HCT116 (cell line): ENCODE measurements at regions not wholly inside any gene's neighbourhood (a gene's known extent, or its start where the extent isn't known, plus 50 kb on each side); places are given as distances from the start of the nearest gene placed in this dataset.

Source experiments
- ATAC-seq: fragments of 200-7000 bp; cut with Tn5 transposase; 2 replicates; pipeline ENCODE4 v1.9.1; 2020; ENCODE audit warnings: mild to moderate bottlenecking, moderate library complexity
- BruUV-seq: library from RNA; stranded (reverse); fragments of 400-500 nt; replicated peaks from 2 replicates; lab custom pipeline; 2021; lab: Mats Ljungman, UMichigan
- CTCF ChIA-PET: fragments of 300-600 bp; sonication (Branson Sonifier 250); formaldehyde crosslinking; loops from one replicate; lab custom pipeline; 2021; ENCODE audit warnings: antibody characterized with exemption; lab: Charles Lee
- POLR2A ChIA-PET: fragments of 300-600, 350-600 bp; sonication (Branson Sonifier 250); formaldehyde crosslinking; loops from one replicate; lab custom pipeline; 2021; ENCODE audit warnings: antibody characterized with exemption; lab: Charles Lee
- RAD21 ChIA-PET, 2 experiments: fragments of 300-600 bp; sonication (Branson Sonifier 250); formaldehyde crosslinking; loops; one replicate each; lab custom pipeline; 2023; ENCODE audit warnings: low total read pairs in 2 of 2; ENCODE audit not compliant: uncharacterized antibody in 2 of 2, unreplicated experiment in 2 of 2, low non-redundant PET in 1 of 2; lab: Charles Lee
- DNase-seq: peaks from one replicate; pipeline ENCODE4 v3.0.0-alpha.2; 2010; ENCODE audit warnings: low read depth, low spot score
- H2AFZ ChIP-seq: fragments of 200-600 bp; shearing (Covaris generic), sonication (generic); 2 replicates; pipeline ENCODE4 v1.6.1; 2017; ENCODE audit warnings: low read depth, mixed run types, mixed read lengths, antibody characterized with exemption, low read length; ENCODE audit not compliant: poor library complexity, severe bottlenecking
- H3K27ac ChIP-seq: 2 replicates; pipeline ENCODE4 v1.5.1; 2012; ENCODE audit warnings: low read depth, low read length
- H3K27me3 ChIP-seq: fragments of 200-600 bp; sonication (generic); 2 replicates; pipeline ENCODE4 v1.6.1; 2016; ENCODE audit warnings: mixed run types, low read length, mixed read lengths; ENCODE audit not compliant: insufficient read depth
- H3K36me3 ChIP-seq, 2 experiments: fragments of 200-500 bp in 1 of 2; fragments of 200-600 bp in 1 of 2; sonication (Bioruptor generic) in 1 of 2; sonication (generic) in 1 of 2; 2 replicates each; pipeline versions ENCODE4 v1.5.1 to v1.6.1; 2014 to 2016; ENCODE audit warnings: low read length in 2 of 2, inconsistent platforms in 1 of 2, mixed read lengths in 1 of 2, mixed run types in 1 of 2; ENCODE audit not compliant: insufficient read depth in 2 of 2, control insufficient read depth in 1 of 2
- H3K4me1 ChIP-seq, 2 experiments: fragments of 200-600 bp in 1 of 2; sonication (generic) in 1 of 2; 2 replicates each; pipeline versions ENCODE4 v1.5.1 to v1.6.1; 2012 to 2017; ENCODE audit warnings: low read length in 2 of 2, inconsistent platforms in 1 of 2, mild to moderate bottlenecking in 1 of 2, mixed read lengths in 1 of 2, mixed run types in 1 of 2, moderate library complexity in 1 of 2; ENCODE audit not compliant: insufficient read depth in 2 of 2, control insufficient read depth in 1 of 2
- H3K4me2 ChIP-seq: fragments of 200-600 bp; sonication (generic); 2 replicates; pipeline ENCODE4 v1.6.1; 2017; ENCODE audit warnings: mixed run types, low read length, mixed read lengths
- H3K4me3 ChIP-seq, 2 experiments: fragments of 200-600 bp in 1 of 2; sonication (generic) in 1 of 2; replicated peaks in 1 of 2; 2 replicates each; pipeline ENCODE4 v1.5.1; 2011 to 2016; ENCODE audit warnings: low read length in 2 of 2, control low read depth in 1 of 2, low read depth in 1 of 2, mild to moderate bottlenecking in 1 of 2, mixed read lengths in 1 of 2, mixed run types in 1 of 2
- H3K79me2 ChIP-seq: fragments of 200-600 bp; sonication (generic); 2 replicates; pipeline ENCODE4 v1.6.1; 2017; ENCODE audit warnings: mild to moderate bottlenecking, mixed run types, low read length, moderate library complexity, mixed read lengths; ENCODE audit not compliant: insufficient read depth
- H3K9ac ChIP-seq: fragments of 200-600 bp; sonication (generic); 2 replicates; pipeline ENCODE4 v1.6.1; 2016; ENCODE audit warnings: low read length, mixed read lengths
- H3K9me2 ChIP-seq: fragments of 200-600 bp; sonication (generic), shearing (Covaris generic); 2 replicates; pipeline ENCODE4 v1.6.1; 2017; ENCODE audit warnings: mixed run types, mild to moderate bottlenecking, moderate library complexity; ENCODE audit not compliant: insufficient read depth
- H3K9me3 ChIP-seq, 2 experiments: fragments of 200-500 bp in 1 of 2; fragments of 200-600 bp in 1 of 2; sonication (Bioruptor generic) in 1 of 2; sonication (generic) in 1 of 2; 2 replicates each; pipeline ENCODE4 v1.6.1; 2014 to 2017; ENCODE audit warnings: low read length in 2 of 2, mixed read lengths in 2 of 2, inconsistent platforms in 1 of 2, low read depth in 1 of 2, mild to moderate bottlenecking in 1 of 2, mixed run types in 1 of 2, moderate library complexity in 1 of 2; ENCODE audit not compliant: control insufficient read depth in 1 of 2, insufficient read depth in 1 of 2
- H4K20me1 ChIP-seq: fragments of 200-600 bp; sonication (generic), shearing (Covaris generic); 2 replicates; pipeline ENCODE4 v1.6.1; 2017; ENCODE audit warnings: mixed run types, mild to moderate bottlenecking, moderate library complexity; ENCODE audit not compliant: insufficient read depth
- ATF3 ChIP-seq: IDR thresholded peaks from 2 replicates; pipeline ENCODE4 v1.6.1; 2012
- CBX3 ChIP-seq: IDR thresholded peaks from 2 replicates; pipeline ENCODE4 v1.6.1; 2012; ENCODE audit warnings: low read depth
- CTCF ChIP-seq, 3 experiments: fragments of 200-600 bp in 1 of 3; sonication (generic) in 1 of 3; IDR thresholded peaks in 2 of 3; conservative IDR thresholded peaks in 1 of 3; 2 replicates each; pipeline ENCODE4 v1.5.1; 2012 to 2017; ENCODE audit warnings: low read depth in 2 of 3, low read length in 2 of 3, antibody characterized with exemption in 1 of 3, borderline replicate concordance in 1 of 3, control low read depth in 1 of 3, mild to moderate bottlenecking in 1 of 3, mixed read lengths in 1 of 3, mixed run types in 1 of 3, moderate library complexity in 1 of 3; ENCODE audit not compliant: insufficient read depth in 1 of 3
- EGR1 ChIP-seq: IDR thresholded peaks from 2 replicates; pipeline ENCODE4 v1.6.1; 2012; ENCODE audit warnings: low read depth
- EZH2 ChIP-seq: fragments of 200-600 bp; sonication (generic); IDR thresholded peaks from 2 replicates; pipeline ENCODE4 v1.6.1; 2017; ENCODE audit warnings: antibody characterized with exemption, mixed run types
- EZH2phosphoT487 ChIP-seq: fragments of 200-600 bp; IDR thresholded peaks from 2 replicates; pipeline ENCODE4 v1.6.1; 2018; ENCODE audit warnings: antibody characterized with exemption, borderline replicate concordance
- POLR2A ChIP-seq: IDR thresholded peaks from 2 replicates; pipeline ENCODE4 v1.7.0; 2011; ENCODE audit warnings: borderline replicate concordance; ENCODE audit not compliant: insufficient read depth, insufficient read length; ENCODE audit errors: extremely low read depth
- POLR2AphosphoS5 ChIP-seq: IDR thresholded peaks from 2 replicates; pipeline ENCODE4 v1.6.1; 2011; ENCODE audit warnings: mild to moderate bottlenecking, low read depth, low read length, moderate library complexity
- SP1 ChIP-seq: IDR thresholded peaks from 2 replicates; pipeline ENCODE4 v1.6.1; 2012; ENCODE audit warnings: low read depth
- SRF ChIP-seq: IDR thresholded peaks from 2 replicates; pipeline ENCODE4 v1.6.1; 2012; ENCODE audit warnings: low read depth
- ZBTB33 ChIP-seq: IDR thresholded peaks from 2 replicates; pipeline ENCODE4 v1.6.1; 2011; ENCODE audit warnings: mild to moderate bottlenecking, low read length, moderate library complexity; ENCODE audit not compliant: insufficient replicate concordance; ENCODE audit errors: extremely low read depth
- ZFX ChIP-seq: fragments of 450-650 bp; IDR thresholded peaks from 2 replicates; pipeline ENCODE4 v1.6.1; 2017
- ZNF274 ChIP-seq: fragments of 200-500 bp; sonication (Bioruptor generic); IDR thresholded peaks from 2 replicates; pipeline ENCODE4 v1.6.1; 2014; ENCODE audit warnings: mild to moderate bottlenecking, low read depth, low read length, inconsistent platforms
- intact Hi-C: fragments of 100-400 bp; cut with micrococcal nuclease; formaldehyde crosslinking; loops from 2 replicates; pipeline ENCODE4 v1.10.0; 2022

GRCh38 chr2:132252894-132253264, 91.1 kb upstream of the ANKRD30BL start:
- intact Hi-C loops, result no loop called here
- no peak overlapping the region for H3K27ac ChIP-seq
- no peaks in the 10 kb centered on the region for H3K36me3 ChIP-seq
- no peaks in the 10 kb centered on the region for H3K27me3 ChIP-seq
- no peak overlapping the region for H2AFZ ChIP-seq
- no peak for ATAC-seq
- no peaks in the 10 kb centered on the region for H3K4me1 ChIP-seq
- H3K4me3 ChIP-seq, result no peak overlapping the region
- H3K9ac ChIP-seq, result no peak overlapping the region
- POLR2A ChIA-PET, result no interaction called here
- H3K9me2 ChIP-seq, result no peaks in the 10 kb centered on the region
- no peaks in the 10 kb centered on the region for H3K79me2 ChIP-seq
- no peaks in the 10 kb centered on the region for H3K9me3 ChIP-seq
- TF ChIP-seq ZBTB33 (no peak), POLR2AphosphoS5 (no peak)
- CTCF ChIA-PET, result no interaction called here
- RAD21 ChIA-PET, result no interaction called here
- no peak overlapping the region for H3K4me2 ChIP-seq
- no peak for DNase-seq
- no peaks in the 10 kb centered on the region for H4K20me1 ChIP-seq
- no TSS peak for BruUV-seq

GRCh38 chr2:132253496-132254305, 91.9 kb upstream of the ANKRD30BL start:
- no TSS peak for BruUV-seq
- no peak overlapping the region for H3K27ac ChIP-seq
- intact Hi-C loops, result no loop called here
- H3K4me3 ChIP-seq, result no peak overlapping the region
- no peaks in the 10 kb centered on the region for H3K36me3 ChIP-seq
- H4K20me1 ChIP-seq, result no peaks in the 10 kb centered on the region
- H3K27me3 ChIP-seq, result no peaks in the 10 kb centered on the region
- CTCF ChIA-PET, result no interaction called here
- no peak overlapping the region for H3K9ac ChIP-seq
- POLR2A ChIA-PET, result no interaction called here
- no peak overlapping the region for H2AFZ ChIP-seq
- no peak for DNase-seq
- H3K4me2 ChIP-seq, result no peak overlapping the region
- no peaks in the 10 kb centered on the region for H3K4me1 ChIP-seq
- H3K9me2 ChIP-seq, result no peaks in the 10 kb centered on the region
- no peaks in the 10 kb centered on the region for H3K9me3 ChIP-seq
- no peaks in the 10 kb centered on the region for H3K79me2 ChIP-seq
- RAD21 ChIA-PET, result no interaction called here
- no peak for ATAC-seq
- TF ChIP-seq ATF3 (no peak), SRF (no peak), EGR1 (no peak), CTCF (IDR thresholded peaks at IDR 0.05 in 2 of 3, conservative IDR thresholded peaks at IDR 0.05 in 1 of 3; ENCODE audit: borderline replicate concordance in 1 of 3, insufficient read depth in 1 of 3, low read depth in 2 of 3, low read length in 2 of 3) (no peak), ZBTB33 (no peak), POLR2A (no peak), ZNF274 (no peak), EZH2phosphoT487 (no peak), ZFX (no peak), CBX3 (no peak), EZH2 (no peak), SP1 (no peak)
